Endodermal cell (in vitro differentiated cells): ENCODE measurements at regions not wholly inside any gene's neighbourhood (a gene's known extent, or its start where the extent isn't known, plus 50 kb on each side); places are given as distances from the start of the nearest gene placed in this dataset.

Experiments used
- DNase-seq: peaks from one replicate; pipeline ENCODE4 v3.0.0-alpha.2; 2017
- H3K27ac ChIP-seq: 2 replicates; pipeline ENCODE4 v1.5.1; 2013; ENCODE audit warnings: mild to moderate bottlenecking, low read depth, low read length, moderate library complexity
- H3K27me3 ChIP-seq: 2 replicates; pipeline ENCODE4 v1.6.1; 2013; ENCODE audit warnings: mild to moderate bottlenecking, low read length, moderate library complexity; ENCODE audit not compliant: insufficient read depth, control insufficient read depth, poor library complexity, severe bottlenecking
- H3K36me3 ChIP-seq: 2 replicates; pipeline ENCODE4 v1.7.0; 2013; ENCODE audit warnings: mild to moderate bottlenecking, low read length, moderate library complexity; ENCODE audit not compliant: control insufficient read depth, insufficient read depth
- H3K4me1 ChIP-seq: one replicate; pipeline ENCODE4 v1.7.0; 2013; ENCODE audit warnings: low read length; ENCODE audit not compliant: control insufficient read depth, insufficient read depth
- H3K4me3 ChIP-seq: 2 replicates; pipeline ENCODE4 v1.5.1; 2013; ENCODE audit warnings: mild to moderate bottlenecking, low read length, moderate library complexity
- H3K9ac ChIP-seq: 2 replicates; pipeline ENCODE4 v1.6.1; 2013; ENCODE audit warnings: mild to moderate bottlenecking, low read length, moderate library complexity; ENCODE audit not compliant: poor library complexity, severe bottlenecking; ENCODE audit errors: extremely low read depth
- H3K9me3 ChIP-seq: 2 replicates; pipeline ENCODE4 v1.6.1; 2013; ENCODE audit warnings: mild to moderate bottlenecking, low read length, moderate library complexity; ENCODE audit not compliant: control insufficient read depth
- H3K27ac Mint-ChIP-seq: 2 replicates; pipeline ENCODE4 v1.8.0; 2020; ENCODE audit warnings: mixed read lengths
- H3K27me3 Mint-ChIP-seq: 2 replicates; pipeline ENCODE4 v1.8.0; 2021; ENCODE audit warnings: mild to moderate bottlenecking, mixed read lengths; ENCODE audit not compliant: insufficient read depth
- H3K36me3 Mint-ChIP-seq: 2 replicates; pipeline ENCODE4 v1.8.0; 2020; ENCODE audit warnings: low read depth, mixed read lengths
- H3K4me1 Mint-ChIP-seq: 2 replicates; pipeline ENCODE4 v1.8.0; 2020; ENCODE audit warnings: mixed read lengths
- H3K4me3 Mint-ChIP-seq: 2 replicates; pipeline ENCODE4 v1.8.0; 2020; ENCODE audit warnings: mild to moderate bottlenecking, moderate library complexity, mixed read lengths
- H3K9me3 Mint-ChIP-seq: 2 replicates; pipeline ENCODE4 v1.8.0; 2020; ENCODE audit warnings: mild to moderate bottlenecking, mixed read lengths
- WGBS, 2 experiments: methylation state at CpG; one replicate each; pipeline versions ENCODE4 v1.1.5 to v1.1.7; 2013; ENCODE audit warnings: missing lambda C conversion rate in 2 of 2, mixed read lengths in 1 of 2; ENCODE audit not compliant: insufficient coverage in 1 of 2, insufficient read length in 1 of 2; 5-methylcytosine and 5-hydroxymethylcytosine counted together
- TF ChIP-seq, protein P1 (sequence below): fragments of 200-600 bp; sonication (generic); conservative IDR thresholded peaks from 2 replicates; pipeline ENCODE4 v1.5.0; 2021; ENCODE audit warnings: antibody characterized with exemption, mild to moderate bottlenecking

DNA sequence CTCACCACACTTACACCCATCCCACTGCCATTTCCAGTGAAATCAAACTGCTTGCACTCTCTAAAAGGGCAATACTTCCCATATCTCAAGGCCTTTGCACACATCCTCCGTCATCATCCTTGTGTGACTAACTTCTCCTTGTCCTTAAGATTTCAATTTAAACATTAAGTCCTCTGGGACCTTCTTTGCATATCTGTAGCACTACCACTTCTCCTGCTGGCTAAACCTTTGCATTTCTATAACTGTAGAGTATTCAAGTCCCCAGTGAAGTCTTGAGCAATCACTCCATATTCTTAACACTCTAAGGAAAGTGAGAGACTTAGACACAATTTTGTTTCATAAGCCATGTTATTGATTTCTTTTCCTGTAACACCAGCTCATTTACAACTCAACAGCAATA, 136.8 kb upstream of the EPHA4 start:
- Mint-ChIP-seq H3K27me3 (no peaks in the 10 kb centered on the region), H3K4me1 (peaks cover 47% of the 10 kb centered on the region), H3K36me3 (no peaks in the 10 kb centered on the region), H3K4me3 (no peak overlapping the region), H3K9me3 (no peaks in the 10 kb centered on the region), H3K27ac (no peak overlapping the region)
- Histone ChIP-seq H3K36me3 (no peaks in the 10 kb centered on the region), H3K4me1 (peaks cover 13% of the 10 kb centered on the region), H3K4me3 (no peak overlapping the region), H3K27ac (no peak overlapping the region), H3K27me3 (no peaks in the 10 kb centered on the region), H3K9ac (no peak overlapping the region), H3K9me3 (no peaks in the 10 kb centered on the region)
- TF ChIP-seq, protein P1, sequence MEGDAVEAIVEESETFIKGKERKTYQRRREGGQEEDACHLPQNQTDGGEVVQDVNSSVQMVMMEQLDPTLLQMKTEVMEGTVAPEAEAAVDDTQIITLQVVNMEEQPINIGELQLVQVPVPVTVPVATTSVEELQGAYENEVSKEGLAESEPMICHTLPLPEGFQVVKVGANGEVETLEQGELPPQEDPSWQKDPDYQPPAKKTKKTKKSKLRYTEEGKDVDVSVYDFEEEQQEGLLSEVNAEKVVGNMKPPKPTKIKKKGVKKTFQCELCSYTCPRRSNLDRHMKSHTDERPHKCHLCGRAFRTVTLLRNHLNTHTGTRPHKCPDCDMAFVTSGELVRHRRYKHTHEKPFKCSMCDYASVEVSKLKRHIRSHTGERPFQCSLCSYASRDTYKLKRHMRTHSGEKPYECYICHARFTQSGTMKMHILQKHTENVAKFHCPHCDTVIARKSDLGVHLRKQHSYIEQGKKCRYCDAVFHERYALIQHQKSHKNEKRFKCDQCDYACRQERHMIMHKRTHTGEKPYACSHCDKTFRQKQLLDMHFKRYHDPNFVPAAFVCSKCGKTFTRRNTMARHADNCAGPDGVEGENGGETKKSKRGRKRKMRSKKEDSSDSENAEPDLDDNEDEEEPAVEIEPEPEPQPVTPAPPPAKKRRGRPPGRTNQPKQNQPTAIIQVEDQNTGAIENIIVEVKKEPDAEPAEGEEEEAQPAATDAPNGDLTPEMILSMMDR = no peak
- no peak for DNase-seq
- 61 to 67% methylated on average over 1 of the region's 1 CpG for WGBS, 2 experiments

DNA sequence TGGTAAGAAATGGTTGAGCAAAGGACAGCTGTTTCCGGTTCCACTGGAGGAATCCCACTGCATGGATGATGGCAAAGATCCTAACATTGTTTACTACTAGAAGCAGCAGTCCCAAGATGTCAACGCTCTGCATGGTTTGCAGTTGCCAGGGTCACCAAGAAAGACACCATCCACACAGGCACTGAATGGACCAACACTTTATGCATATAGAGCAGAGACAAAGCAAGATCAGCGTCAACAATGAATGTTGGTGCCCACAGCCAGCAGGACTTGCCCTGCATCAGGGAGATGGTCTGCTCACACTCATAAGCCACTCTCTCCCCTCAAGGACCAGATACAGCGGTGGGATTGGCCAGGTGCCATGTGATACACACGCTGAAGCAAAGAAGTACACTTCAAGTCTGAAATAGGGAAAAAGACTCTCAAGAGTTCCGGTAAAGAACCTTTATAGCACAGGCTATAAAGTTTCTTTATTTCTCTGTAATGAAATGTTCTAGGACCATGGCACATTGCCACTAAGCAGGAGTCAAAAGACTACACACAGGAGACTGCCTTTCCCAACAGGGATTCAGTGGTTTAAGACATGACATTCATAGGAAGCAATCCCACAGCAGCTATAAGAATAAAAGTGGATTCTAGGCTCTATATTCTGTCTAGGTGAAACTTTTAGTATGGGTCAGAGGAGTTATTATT, 133.2 kb upstream of the EPHA4 start:
- Histone ChIP-seq H3K4me3 (no peak overlapping the region), H3K36me3 (no peaks in the 10 kb centered on the region), H3K4me1 (peaks cover 13% of the 10 kb centered on the region), H3K9me3 (no peaks in the 10 kb centered on the region), H3K27ac (no peak overlapping the region), H3K9ac (no peak overlapping the region), H3K27me3 (no peaks in the 10 kb centered on the region)
- Mint-ChIP-seq H3K9me3 (no peaks in the 10 kb centered on the region), H3K4me3 (no peak overlapping the region), H3K27me3 (no peaks in the 10 kb centered on the region), H3K36me3 (no peaks in the 10 kb centered on the region), H3K4me1 (peaks cover 31% of the 10 kb centered on the region), H3K27ac (no peak overlapping the region)
- no peak for DNase-seq
- TF ChIP-seq, protein P1 = no peak
- 81 to 91% methylated on average over 5 to 6 of the region's 6 CpGs for WGBS, 2 experiments

DNA sequence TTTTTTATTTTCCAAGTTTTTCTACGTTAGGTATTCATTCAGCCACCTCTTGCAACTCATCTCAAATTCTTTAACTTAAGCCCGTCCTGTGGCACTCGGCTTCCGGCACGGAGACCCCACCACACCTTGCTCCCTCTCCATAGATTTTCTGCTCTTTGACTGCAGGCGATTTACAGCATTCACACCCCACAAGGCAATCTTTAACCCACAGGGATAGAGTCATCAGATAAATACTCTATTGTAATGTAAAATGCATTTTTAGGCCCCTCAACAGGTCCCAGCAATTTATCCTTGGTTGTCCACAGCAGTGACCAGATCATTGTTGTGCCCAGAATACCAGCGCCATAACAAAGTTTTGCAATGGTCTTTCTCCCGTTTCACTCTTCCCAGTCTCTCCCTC, 132.3 kb upstream of the EPHA4 start:
- Histone ChIP-seq H3K4me1 (peaks cover 13% of the 10 kb centered on the region), H3K4me3 (no peak overlapping the region), H3K36me3 (no peaks in the 10 kb centered on the region), H3K9me3 (no peaks in the 10 kb centered on the region), H3K27me3 (no peaks in the 10 kb centered on the region), H3K9ac (no peak overlapping the region), H3K27ac (no peak overlapping the region)
- Mint-ChIP-seq H3K9me3 (no peaks in the 10 kb centered on the region), H3K27ac (no peak overlapping the region), H3K4me3 (no peak overlapping the region), H3K36me3 (no peaks in the 10 kb centered on the region), H3K27me3 (no peaks in the 10 kb centered on the region), H3K4me1 (peaks cover 31% of the 10 kb centered on the region)
- no peak for DNase-seq
- WGBS, 2 experiments = 80 to 82% methylated on average over 6 to 8 of the region's 8 CpGs
- TF ChIP-seq, protein P1 = no peak
